GM21529 (cell line): ENCODE measurements at regions not wholly inside any gene's neighbourhood (a gene's known extent, or its start where the extent isn't known, plus 50 kb on each side); places are given as distances from the start of the nearest gene placed in this dataset.
"Not testable (repeated sequence)": the region's sequence is repeated elsewhere in the genome, so short reads cannot be mapped to it uniquely, and the experiment has no call there.

Experiments
- ATAC-seq: cut with Tn5 transposase; IDR thresholded peaks from one replicate; pipeline ENCODE4 v1.9.1; 2021; ENCODE audit not compliant: unreplicated experiment

DNA sequence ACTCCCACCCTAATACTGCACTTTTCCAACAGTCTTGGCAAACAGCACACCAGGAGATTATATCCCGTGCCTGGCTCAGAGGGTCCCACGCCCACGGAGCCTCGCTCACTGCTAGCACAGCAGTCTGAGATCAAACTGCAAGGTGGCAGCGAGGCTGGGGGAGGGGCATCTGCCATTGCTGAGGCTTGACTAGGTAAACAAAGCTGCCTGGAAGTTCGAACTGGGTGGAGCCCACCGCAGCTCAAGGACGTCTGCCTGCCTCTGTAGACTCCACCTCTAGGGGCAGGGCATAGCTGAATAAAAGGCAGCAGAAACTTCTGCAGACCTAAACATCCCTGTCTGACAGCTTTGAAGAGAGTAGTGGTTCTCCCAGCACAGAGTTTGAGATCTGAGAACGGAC is 401.9 kb upstream of the SLC30A5 start:
- not testable (repeated sequence) for ATAC-seq

DNA sequence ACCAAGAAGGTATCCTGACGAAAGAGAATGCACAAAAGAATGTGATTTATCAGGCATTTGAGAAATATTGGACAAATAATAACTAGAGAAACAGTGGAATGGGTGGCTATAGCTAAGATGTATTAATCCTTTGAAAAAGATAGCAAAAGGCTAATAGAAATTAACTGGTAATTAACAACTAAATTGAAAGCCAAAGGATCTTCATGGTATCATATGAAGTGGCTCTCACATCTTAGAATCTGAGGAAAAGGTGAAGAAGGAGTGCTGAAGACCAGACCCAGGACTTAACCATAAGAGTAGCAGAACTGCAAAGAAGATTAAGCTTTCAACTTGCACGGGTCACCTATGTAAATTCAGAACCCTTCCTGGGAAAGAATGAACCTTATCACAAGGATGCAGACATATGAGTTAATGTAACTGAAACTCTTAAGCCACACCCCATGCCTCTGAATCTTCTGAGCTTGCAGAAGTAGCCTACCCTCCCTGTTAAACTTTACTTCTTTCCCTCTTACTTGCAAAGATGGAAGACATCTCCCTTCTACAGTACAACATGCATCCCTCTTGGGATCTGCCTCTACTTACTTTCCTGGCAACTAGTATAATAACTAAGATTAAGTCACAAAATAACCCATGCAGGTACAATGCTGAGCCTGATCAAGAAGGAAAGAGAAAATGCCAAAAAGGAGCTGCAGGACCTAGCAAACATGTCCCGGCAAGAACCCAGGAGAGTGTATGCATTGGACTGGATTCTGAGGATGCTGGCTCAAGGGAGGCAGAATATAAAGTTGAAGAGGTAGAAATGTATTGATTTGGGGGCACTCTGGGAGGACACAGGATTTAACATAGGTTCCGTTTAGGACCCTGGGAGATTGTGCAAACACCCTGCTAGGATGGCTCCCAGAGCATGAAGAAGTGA is 395.5 kb upstream of the SLC30A5 start:
- ATAC-seq, result no peak

DNA sequence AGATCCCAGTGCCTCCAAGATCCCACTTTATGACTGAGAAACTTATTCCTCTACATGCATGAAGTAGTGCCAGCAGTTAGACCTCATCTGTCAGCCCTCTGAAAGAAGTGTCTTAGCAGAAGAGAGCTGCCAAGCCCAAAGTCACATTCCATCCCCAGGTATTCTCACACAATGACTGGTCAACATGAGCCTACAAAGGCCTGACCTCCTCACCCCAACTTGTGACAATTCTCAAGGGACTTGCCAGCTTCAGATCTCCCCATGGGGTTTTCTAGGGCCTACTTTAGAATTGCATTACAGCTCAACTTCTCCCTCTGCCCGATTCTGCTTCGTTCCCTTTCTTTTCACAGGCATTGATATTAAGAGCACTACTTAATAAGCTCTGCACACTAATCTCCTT is 393.8 kb upstream of the SLC30A5 start:
- peak; percentile 51 for ATAC-seq

DNA sequence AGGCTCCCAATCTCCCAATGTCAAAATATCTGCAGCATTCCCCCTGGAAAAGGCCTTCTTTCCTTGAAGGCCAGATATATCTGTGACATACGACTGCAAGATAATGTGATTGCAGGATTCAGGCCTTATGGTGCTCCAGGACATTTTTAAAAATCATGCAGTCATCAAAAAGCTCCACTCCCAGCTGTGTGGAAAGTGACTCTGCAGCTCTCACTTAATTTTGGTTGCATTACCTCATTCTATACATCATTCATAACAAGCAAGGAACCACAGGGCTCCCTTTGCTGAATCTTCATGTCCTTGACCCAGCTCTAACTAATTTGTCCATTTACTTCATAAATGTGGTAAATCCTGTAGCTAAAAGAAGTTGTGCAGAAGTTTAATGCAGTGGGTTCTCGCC is 386.2 kb upstream of the SLC30A5 start:
- ATAC-seq, result no peak

DNA sequence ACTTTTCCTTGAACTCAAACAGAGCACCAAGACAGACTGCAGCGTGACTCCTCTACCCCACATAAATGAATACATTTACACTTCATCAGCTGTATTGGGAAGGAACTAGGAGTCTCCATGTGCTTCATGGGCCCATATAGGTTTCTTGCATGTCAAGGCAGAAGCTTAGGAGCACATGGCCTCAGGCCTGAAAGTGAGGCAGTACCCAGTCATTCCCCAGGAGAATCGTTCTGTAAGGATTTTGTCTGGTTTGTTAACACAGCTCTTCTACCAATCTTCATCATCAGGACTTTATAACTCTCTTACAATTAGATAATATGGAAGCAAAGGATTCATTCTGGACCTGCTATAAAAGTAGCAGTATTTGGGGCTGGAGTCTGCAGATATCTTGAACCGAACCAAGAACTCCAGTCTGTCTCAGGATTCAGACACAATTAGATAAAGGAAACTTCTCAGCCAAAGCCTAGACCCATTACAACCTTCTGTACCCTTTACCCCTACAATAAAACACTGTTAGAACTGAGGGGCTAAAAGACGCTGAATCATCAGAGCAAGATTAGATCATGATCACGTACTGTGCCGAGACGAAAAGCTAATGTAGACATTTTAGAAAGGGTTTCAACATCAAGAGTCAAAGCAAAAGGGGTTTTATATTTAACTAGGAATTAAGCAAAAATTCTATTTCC is 385.5 kb upstream of the SLC30A5 start:
- ATAC-seq, result no peak

DNA sequence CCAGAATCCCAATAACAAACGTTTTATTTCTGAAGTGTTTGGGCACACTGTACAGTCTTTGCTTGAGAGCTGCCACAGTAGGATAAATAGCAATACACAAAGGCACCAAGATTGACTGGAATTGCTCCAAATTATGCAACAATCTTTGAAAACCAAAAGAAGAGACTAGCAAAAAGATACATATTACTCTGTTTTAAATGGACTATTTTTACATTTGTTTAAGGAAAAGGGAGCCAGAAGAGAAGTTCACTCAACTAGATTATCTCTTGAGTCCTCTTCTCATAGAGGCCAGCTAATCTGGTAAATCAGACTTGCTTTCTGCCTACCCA is 385.0 kb upstream of the SLC30A5 start:
- no peak for ATAC-seq

DNA sequence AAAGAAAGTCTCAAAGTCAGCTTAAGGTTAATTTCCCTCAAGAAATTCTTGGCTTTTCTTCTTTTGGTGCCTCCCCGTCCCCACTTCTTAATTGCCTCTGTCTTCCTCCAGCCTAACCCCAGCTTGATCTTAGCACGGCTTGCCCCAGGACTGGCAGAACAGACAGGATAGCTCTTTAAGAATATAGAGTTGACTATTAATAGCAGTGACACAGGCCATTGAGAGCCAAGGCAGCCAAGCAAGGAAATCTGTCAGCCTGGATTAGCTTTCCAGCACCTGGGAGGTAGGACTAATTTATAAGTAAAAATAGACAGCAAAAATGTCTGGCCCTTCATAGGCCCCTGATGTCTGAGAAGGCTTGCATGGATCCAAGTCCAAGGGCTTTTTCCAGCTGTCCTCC is 384.6 kb upstream of the SLC30A5 start:
- no peak for ATAC-seq

DNA sequence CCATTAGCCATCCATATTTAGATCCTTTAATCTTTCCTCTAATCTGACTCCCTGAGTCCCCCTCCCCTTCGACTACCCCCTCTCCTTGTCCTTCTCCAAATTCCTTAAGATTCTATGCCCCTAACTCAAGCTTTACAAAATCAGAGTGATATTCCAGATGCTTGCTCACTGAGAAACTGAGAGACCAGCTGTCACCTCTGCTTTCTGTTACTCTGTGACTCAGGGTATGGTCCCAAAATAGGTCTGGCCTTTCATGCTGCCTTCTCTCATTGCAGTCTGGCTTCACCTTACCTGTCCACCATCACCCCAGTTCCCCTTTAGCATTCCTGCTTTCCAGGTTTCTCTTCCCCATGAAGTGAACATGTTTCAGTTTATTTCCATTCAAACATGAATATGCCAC is 383.3 kb upstream of the SLC30A5 start:
- peak; percentile 50 for ATAC-seq

DNA sequence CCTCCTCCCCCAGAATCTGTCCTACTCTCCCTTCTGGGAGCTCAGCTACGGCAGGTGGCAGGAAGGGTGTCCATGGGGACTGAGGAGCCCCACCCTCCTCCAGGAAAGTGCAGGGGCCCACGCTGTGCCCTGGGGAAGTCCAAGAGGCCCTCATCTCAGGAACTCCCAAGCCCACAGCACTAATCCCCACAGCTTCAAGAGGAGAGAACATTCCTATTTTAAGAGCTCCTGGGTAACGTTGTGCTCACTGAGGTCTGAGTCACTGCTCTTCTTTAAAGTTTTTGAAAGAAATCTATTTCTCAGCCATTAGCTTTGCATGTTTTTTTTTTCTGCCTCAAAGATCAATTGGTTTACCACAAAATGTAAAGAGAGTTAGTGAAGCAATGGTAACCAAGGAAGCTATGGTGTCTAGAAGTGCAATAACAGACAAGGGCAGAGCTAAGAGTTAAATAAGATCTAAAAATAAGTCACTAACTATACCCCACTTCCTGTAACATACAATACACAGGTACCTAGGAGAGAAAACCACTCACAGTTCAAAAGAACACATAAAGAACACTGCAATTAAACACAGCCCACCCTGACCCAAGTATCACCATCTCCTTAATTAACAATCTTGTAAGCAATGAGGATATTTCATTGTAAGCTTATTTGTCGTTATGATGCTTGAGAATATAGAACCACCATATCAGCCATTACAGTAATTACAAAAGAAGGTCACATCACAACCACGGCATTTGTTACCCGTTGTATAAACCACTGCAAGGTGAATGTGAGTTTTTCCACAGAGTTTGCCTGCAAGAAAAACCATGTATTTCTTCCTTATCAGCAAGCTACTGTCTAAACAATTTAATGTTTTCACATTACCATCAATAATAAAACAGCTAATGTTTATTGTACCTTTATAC is 382.3 kb upstream of the SLC30A5 start:
- peak; percentile 90 for ATAC-seq

DNA sequence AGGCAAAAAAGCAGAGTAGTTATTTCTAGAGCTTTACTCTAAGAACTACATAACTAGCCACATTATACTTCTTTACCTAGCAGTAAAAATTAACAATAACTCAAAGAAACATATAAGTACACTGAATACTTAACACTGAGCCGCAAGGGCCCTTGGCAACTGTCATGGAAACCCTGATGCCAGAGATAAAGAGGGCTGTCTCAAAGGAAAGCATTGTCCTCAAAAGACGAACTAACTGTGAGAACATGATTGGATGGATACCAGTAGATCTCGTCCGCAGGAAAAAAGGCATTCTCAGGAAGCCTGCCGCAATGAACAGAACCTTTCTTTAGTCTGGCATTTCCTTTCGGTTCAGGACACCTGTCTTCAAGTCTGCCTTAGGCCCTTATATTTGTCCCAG is 379.0 kb upstream of the SLC30A5 start:
- ATAC-seq, result no peak

DNA sequence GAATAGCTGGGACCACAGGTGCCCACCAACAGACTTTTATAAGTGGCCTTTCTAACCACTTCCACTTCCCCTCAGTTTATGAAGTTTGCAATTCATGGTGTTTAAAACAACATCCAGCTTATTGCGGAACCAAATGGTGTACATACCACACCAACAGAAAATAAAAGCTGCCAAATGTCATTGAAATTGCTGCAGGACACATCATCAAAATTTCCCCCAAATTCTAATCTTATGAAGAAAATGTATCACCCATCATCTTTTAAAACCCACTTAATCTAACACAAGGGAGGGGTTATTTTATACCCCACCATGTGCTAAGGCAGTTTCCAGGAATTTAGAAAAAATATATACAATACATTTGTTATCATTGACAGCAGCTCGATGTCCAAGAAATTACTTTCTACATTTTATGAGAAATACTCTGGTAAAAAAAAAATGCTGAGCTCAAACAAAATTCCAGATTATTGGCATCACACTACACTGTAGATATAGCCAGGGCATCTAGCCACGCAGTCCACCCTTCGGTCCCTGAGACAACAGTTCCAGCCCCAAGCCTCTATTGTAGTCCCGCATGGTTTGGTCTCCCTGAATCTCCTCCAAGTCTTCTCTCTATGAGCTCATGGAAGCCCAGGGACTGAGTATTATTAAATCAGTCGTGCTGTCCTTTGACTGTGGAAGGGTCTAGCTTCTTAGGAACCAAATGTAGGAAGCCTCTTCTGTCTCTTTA is 372.8 kb upstream of the SLC30A5 start:
- no peak for ATAC-seq

DNA sequence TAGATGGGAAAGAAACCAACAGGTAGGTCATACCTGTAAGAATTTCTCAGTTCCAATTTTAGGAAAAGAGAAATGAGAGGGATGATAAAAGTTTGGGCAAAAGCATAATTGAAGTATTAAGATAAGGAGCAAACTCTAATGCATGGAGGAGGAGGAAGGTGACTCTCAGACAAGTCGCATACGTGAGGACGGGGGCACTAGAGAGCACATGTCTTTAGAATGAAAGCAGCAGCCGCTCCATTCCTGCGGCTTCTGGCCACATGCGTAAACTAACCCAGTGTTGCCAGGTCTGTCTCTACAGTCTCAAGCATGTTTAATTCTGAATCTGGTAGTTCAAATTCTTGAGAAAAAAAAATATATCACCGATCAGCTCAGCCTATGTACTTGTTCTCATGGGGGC is 371.5 kb upstream of the SLC30A5 start:
- ATAC-seq, result no peak

DNA sequence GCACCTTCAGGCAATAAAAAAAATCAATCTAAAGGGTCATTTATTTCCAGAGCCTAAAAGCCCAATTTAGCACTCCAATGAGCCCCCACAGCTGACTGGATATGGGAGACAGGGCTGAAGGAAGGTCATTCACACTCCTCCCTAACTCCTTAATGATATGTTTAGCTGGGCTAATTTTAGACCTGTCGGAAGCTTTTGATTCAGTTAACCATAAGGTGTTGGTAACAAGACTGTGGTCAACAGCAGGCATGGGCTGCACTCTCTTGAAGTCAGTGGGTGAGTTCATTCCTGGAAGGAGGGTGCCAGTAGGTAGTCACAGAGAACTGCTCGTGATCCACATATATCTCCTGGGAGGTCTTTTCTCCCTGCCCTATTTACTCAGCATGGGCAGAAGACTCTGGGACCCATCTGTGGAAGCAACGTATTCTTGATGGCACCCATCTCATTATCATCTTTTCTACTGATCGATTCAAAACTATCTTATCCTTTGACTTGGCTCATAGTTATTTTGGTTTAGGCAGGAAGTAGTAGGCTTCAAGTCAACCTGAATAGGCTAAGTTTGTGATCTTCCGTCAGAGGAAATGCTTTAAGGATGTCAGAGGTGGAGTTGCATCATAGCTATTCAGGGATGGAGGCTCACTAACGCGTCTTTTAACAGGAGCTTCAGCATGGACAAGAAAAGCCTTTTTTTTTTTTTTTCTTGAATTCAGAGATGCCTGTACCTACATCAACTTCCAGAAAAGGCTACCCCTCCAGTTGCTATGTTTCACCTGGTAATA is 367.7 kb upstream of the SLC30A5 start:
- no peak for ATAC-seq

DNA sequence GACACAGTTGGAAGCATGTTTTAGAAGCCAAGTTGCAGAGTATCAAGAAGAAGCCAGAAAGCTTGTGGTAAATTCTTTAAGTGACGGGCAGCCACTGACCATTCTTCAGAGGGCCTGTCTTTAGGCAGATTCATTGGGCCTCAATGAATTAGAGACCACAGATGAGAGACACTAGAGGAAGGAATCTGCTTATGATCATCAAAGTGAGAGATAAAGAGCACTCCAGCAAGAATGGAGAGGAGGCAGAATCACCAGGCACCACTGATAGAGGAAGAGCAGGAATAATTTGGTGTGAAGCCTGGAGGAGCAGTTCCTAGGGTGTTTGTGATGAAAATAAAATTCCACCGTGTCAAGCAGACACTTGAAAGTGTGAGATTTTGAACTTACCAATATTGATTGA is 365.9 kb upstream of the SLC30A5 start:
- no peak for ATAC-seq

DNA sequence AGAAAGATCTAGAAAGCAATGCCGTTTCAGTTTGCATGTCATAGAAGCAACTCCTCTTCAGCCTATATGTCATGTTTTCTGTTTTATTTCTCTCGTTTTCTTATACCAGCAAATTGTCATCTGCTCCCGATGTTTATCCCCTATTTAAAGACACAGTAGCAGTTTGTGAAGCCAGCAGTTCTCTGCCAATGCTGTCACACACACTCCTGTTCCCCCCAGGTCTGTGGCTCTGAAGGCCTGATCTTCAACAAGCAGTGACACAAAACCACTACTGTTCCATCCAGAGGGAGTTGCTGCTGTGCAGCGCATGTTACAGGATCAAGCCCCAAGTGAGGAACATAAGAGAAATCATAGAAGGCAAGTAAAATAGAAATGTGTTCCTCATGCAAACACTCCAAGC is 364.1 kb upstream of the SLC30A5 start:
- no peak for ATAC-seq

DNA sequence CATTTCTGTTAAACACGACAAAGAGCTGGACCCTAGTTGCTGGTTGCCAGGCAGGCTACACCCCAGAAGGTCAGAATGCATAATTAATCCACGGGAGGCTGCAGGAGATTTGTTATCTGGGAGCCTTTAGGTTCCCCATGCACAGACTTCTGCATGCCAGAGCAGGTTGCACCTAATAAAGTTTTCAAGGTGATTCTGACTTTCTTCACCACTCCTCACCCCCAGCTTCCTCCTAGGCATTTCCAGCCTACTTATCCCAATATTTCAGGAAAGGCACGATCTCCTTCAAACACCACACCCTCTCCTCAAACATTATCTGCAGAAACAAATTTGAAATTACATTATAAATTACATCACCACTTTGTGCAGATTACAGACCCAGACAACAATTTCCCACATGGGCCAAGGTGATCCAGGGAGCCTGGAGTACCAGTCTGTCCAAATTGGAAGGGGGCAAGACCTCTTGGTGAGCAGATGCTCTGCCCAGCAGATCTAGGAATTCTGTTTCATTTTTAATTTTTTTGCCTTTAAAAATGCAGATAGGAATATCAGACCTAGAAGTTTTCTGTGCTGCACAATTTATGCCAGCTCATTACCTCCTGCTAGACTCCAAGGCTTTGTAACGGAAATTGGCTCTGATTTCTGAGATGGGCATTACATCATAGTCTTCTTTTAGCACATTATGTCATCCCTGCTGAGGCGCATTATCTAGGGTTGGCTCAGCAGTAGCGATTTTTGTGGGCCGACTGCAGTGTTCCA is 363.4 kb upstream of the SLC30A5 start:
- ATAC-seq, result no peak

DNA sequence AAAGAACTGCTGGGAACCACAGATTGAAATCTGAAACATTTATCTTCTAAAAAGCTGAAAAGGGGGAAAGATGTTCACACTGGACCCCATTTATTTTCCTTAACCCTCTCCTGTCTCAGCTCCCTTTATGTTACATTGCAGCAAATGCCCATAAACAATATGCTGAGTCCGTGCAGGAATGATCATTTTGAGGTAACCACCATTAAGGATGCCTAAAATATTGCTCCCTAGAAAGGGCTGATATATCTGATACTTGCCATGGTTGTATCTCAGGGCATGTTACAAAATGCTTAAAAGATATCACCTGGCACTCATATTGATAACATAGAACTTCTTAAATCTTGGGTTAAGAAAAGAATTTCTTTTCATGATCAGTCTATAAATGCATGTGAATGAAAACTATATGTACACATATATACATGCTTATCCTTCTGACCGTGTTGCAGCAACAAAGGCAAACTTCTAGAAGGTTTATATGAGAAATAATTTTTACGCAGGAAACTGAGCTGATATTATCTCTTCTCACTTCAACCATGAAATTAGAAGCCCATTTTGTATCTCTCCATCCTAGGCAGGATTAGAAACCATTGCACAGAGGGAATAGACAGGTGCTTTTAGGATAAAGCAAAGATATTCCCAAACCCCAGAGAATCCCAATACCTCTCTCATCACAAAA is 362.7 kb upstream of the SLC30A5 start:
- ATAC-seq, result no peak

DNA sequence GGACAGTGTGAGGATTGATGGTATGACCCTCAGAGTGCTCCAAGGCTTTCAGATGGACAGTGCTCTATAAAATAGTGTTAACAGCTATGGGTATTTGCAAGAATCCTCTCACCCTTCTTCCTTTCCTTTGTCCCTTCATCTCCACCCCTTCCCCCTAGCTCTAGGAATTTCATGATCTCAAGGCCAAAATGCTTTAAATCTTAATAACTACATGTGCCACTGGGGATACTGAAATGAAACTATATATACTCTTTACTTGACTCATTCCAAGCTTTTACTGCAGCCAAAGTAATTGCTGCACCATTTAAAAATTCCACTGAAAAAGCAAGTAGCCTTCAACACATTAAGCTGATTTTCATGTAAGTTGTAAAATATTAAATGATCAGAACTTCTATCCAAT is 361.6 kb upstream of the SLC30A5 start:
- ATAC-seq, result no peak

DNA sequence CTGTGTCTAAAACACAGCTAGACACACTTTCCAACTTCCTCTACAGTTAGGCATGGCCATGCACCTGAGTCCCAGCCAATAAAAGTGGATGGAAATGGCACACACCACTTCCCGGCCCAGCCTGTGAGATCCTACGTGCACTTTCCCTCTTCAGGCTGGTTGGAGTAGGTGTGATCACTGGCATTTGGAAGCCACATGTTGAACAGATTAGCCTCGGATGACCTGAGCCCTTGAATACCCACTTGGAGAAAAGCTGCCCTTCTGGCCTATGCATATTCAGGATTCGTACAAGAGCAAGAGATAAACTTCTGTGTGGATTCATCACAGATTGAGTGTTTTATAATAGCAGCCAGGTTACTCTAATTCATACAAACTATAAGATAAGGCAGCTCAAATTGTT is 359.0 kb upstream of the SLC30A5 start:
- ATAC-seq, result no peak
